ENCODE measurements at regions not wholly inside any gene's neighbourhood (a gene's known extent, or its start where the extent isn't known, plus 50 kb on each side); places are given as distances from the start of the nearest gene placed in this dataset.

DNA sequence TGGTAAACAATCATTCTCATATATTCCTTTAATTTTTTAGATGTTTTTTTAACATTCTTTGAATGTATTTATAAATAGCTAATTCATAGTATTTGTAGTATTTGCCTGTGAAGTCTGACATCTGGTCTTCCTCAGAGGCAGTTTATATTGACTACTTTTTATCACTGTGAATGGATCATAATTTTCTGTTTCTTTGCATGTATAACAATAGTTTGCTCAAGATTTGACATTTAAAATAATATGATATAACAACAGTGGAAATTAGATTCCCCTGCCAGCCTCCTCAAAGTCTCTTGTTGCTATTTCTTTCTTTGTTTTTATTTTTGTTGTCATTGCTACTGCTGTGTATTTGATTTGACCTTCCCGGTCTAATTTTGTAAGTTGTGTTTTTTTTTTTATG, 297.0 kb upstream of the PCDH20 start:
- Histone ChIP-seq H3K4me1 (ENCODE audit: control insufficient read depth in 1 of 2, insufficient read depth in 2 of 2, low read length in 2 of 2) (no peaks in the 10 kb centered on the region), H3K27me3 (ENCODE audit: insufficient read depth, low read length) (no peaks in the 10 kb centered on the region), H3K9me3 (ENCODE audit: insufficient read depth, low read depth, low read length) (no peaks in the 10 kb centered on the region), H3K4me3 (ENCODE audit: low read depth, low read length) (no peak overlapping the region), H3K27ac (ENCODE audit: low read depth, low read length) (no peak overlapping the region), H3K4me2 (ENCODE audit: low read length) (no peak overlapping the region), H3K4ac (ENCODE audit: low read depth, low read length) (no peak overlapping the region), H3K23ac (ENCODE audit: low read length) (no peak overlapping the region), H3K79me2 (ENCODE audit: control insufficient read depth, insufficient read depth, low read length, poor library complexity) (no peaks in the 10 kb centered on the region), H3K79me1 (ENCODE audit: low read length) (no peaks in the 10 kb centered on the region), H2BK5ac (ENCODE audit: low read depth, low read length, poor library complexity) (no peak overlapping the region), H2BK120ac (ENCODE audit: insufficient read depth, low read length, poor library complexity) (no peak overlapping the region), H2AK5ac (ENCODE audit: low read length) (no peak overlapping the region), H3K36me3 (ENCODE audit: control insufficient read depth in 1 of 2, insufficient read depth in 2 of 2, low read length in 2 of 2) (no peaks in the 10 kb centered on the region), H2BK12ac (ENCODE audit: low read length) (no peak overlapping the region), H4K12ac (ENCODE audit: low read depth, low read length) (no peak overlapping the region), H3K9ac (ENCODE audit: low read length) (no peak overlapping the region), H2AFZ (ENCODE audit: insufficient read depth, low read length, poor library complexity) (no peak overlapping the region), H4K8ac (ENCODE audit: low read depth, low read length) (no peak overlapping the region), H3K14ac (ENCODE audit: low read length) (no peak overlapping the region), H3K18ac (ENCODE audit: low read length) (no peak overlapping the region), H4K91ac (ENCODE audit: low read depth, low read length) (no peak overlapping the region)
- DNase-seq, result no peak
- no CpG with 5 or more reads among the region's 1 CpG for WGBS (ENCODE audit: extremely low coverage, insufficient coverage, insufficient read length)

DNA sequence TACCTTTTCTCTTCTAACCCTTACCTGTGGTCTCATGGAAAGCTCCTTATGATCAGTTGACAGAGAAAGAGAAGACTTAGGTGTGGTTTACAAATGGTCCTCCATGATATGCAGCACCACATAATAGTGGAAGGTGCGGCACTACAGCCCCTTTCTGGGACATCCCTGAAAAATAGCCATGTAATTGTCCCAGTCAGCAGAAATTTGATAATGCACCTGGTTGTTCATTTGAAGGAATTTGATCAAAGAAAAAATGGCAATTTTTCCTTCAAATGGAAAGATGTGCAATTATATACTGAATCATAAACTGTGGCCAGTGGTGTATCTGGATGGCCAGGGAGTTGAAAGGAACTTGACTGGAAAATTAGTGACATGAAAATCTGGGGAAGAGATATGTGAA, 293.6 kb upstream of the PCDH20 start:
- peaks cover 2% of the 10 kb centered on the region for H3K9me3 ChIP-seq (ENCODE audit: insufficient read depth, low read depth, low read length)
- WGBS (ENCODE audit: extremely low coverage, insufficient coverage, insufficient read length), result no CpG with 5 or more reads among the region's 1 CpG
- H4K8ac ChIP-seq (ENCODE audit: low read depth, low read length), result no peak overlapping the region

DNA sequence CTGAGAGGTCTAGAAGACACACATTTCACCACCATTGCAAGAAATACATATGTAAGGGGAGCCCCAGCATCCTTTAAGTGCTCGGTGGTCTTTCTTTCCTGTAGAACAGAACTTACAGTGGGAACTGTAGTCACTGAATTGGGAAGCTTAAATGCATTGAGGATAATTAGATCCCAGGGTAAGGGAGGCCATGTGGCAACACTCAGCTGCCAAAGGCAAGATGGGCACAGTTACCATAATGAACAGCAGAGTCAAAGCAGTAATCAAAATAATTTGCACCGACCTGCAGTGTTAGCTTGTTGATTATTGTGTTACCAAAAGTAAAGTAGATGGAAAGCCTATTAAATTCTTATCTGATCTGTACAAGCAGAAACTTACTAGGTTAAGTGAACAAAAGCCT, 291.2 kb upstream of the PCDH20 start:
- Histone ChIP-seq H4K8ac (ENCODE audit: low read depth, low read length) (no peak overlapping the region), H3K9ac (ENCODE audit: low read length) (no peak overlapping the region), H3K79me2 (ENCODE audit: control insufficient read depth, insufficient read depth, low read length, poor library complexity) (no peaks in the 10 kb centered on the region), H4K91ac (ENCODE audit: low read depth, low read length) (no peak overlapping the region), H2BK120ac (ENCODE audit: insufficient read depth, low read length, poor library complexity) (no peak overlapping the region), H3K79me1 (ENCODE audit: low read length) (no peaks in the 10 kb centered on the region), H3K27ac (ENCODE audit: low read depth, low read length) (no peak overlapping the region), H3K27me3 (ENCODE audit: insufficient read depth, low read length) (no peaks in the 10 kb centered on the region), H3K36me3 (ENCODE audit: control insufficient read depth in 1 of 2, insufficient read depth in 2 of 2, low read length in 2 of 2) (no peaks in the 10 kb centered on the region), H3K4me2 (ENCODE audit: low read length) (no peak overlapping the region), H3K23ac (ENCODE audit: low read length) (no peak overlapping the region), H3K4me1 (ENCODE audit: control insufficient read depth in 1 of 2, insufficient read depth in 2 of 2, low read length in 2 of 2) (no peaks in the 10 kb centered on the region), H3K14ac (ENCODE audit: low read length) (no peak overlapping the region), H2BK5ac (ENCODE audit: low read depth, low read length, poor library complexity) (no peak overlapping the region), H3K18ac (ENCODE audit: low read length) (no peak overlapping the region), H2AK5ac (ENCODE audit: low read length) (no peak overlapping the region), H2BK12ac (ENCODE audit: low read length) (no peak overlapping the region), H3K9me3 (ENCODE audit: insufficient read depth, low read depth, low read length) (peaks cover 3% of the 10 kb centered on the region), H3K4ac (ENCODE audit: low read depth, low read length) (no peak overlapping the region), H4K12ac (ENCODE audit: low read depth, low read length) (no peak overlapping the region), H2AFZ (ENCODE audit: insufficient read depth, low read length, poor library complexity) (no peak overlapping the region), H3K4me3 (ENCODE audit: low read depth, low read length) (no peak overlapping the region)
- DNase-seq, result no peak
- WGBS (ENCODE audit: extremely low coverage, insufficient coverage, insufficient read length), result no CpG with 5 or more reads among the region's 2 CpGs

More for the DNA sequence above, 293.6 kb upstream of the PCDH20 start:
- Histone ChIP-seq H3K4me2 (ENCODE audit: low read length) (no peak overlapping the region), H2BK5ac (ENCODE audit: low read depth, low read length, poor library complexity) (no peak overlapping the region), H3K79me2 (ENCODE audit: control insufficient read depth, insufficient read depth, low read length, poor library complexity) (no peaks in the 10 kb centered on the region), H3K27me3 (ENCODE audit: insufficient read depth, low read length) (no peaks in the 10 kb centered on the region), H2AFZ (ENCODE audit: insufficient read depth, low read length, poor library complexity) (no peak overlapping the region), H3K14ac (ENCODE audit: low read length) (no peak overlapping the region), H2BK12ac (ENCODE audit: low read length) (no peak overlapping the region), H3K36me3 (ENCODE audit: control insufficient read depth in 1 of 2, insufficient read depth in 2 of 2, low read length in 2 of 2) (no peaks in the 10 kb centered on the region), H3K4me1 (ENCODE audit: control insufficient read depth in 1 of 2, insufficient read depth in 2 of 2, low read length in 2 of 2) (no peaks in the 10 kb centered on the region), H4K12ac (ENCODE audit: low read depth, low read length) (no peak overlapping the region), H3K23ac (ENCODE audit: low read length) (no peak overlapping the region), H3K9ac (ENCODE audit: low read length) (no peak overlapping the region), H3K4me3 (ENCODE audit: low read depth, low read length) (no peak overlapping the region), H3K18ac (ENCODE audit: low read length) (no peak overlapping the region), H3K27ac (ENCODE audit: low read depth, low read length) (no peak overlapping the region), H3K4ac (ENCODE audit: low read depth, low read length) (no peak overlapping the region), H2AK5ac (ENCODE audit: low read length) (no peak overlapping the region), H2BK120ac (ENCODE audit: insufficient read depth, low read length, poor library complexity) (no peak overlapping the region), H4K91ac (ENCODE audit: low read depth, low read length) (no peak overlapping the region), H3K79me1 (ENCODE audit: low read length) (no peaks in the 10 kb centered on the region)
- no peak for DNase-seq

- Histone ChIP-seq H2BK12ac (ENCODE audit: low read length) (no peak overlapping the region), H3K4me2 (ENCODE audit: low read length) (no peak overlapping the region), H2BK120ac (ENCODE audit: insufficient read depth, low read length, poor library complexity) (no peak overlapping the region), H2AK5ac (ENCODE audit: low read length) (no peak overlapping the region), H3K4me1 (ENCODE audit: control insufficient read depth in 1 of 2, insufficient read depth in 2 of 2, low read length in 2 of 2) (no peaks in the 10 kb centered on the region), H3K4ac (ENCODE audit: low read depth, low read length) (no peak overlapping the region), H3K79me2 (ENCODE audit: control insufficient read depth, insufficient read depth, low read length, poor library complexity) (no peaks in the 10 kb centered on the region), H3K4me3 (ENCODE audit: low read depth, low read length) (no peak overlapping the region), H3K27ac (ENCODE audit: low read depth, low read length) (no peak overlapping the region), H3K18ac (ENCODE audit: low read length) (no peak overlapping the region), H3K9me3 (ENCODE audit: insufficient read depth, low read depth, low read length) (peaks cover 3% of the 10 kb centered on the region), H3K36me3 (ENCODE audit: control insufficient read depth in 1 of 2, insufficient read depth in 2 of 2, low read length in 2 of 2) (no peaks in the 10 kb centered on the region), H4K91ac (ENCODE audit: low read depth, low read length) (no peak overlapping the region), H4K12ac (ENCODE audit: low read depth, low read length) (no peak overlapping the region), H4K8ac (ENCODE audit: low read depth, low read length) (no peak overlapping the region), H3K79me1 (ENCODE audit: low read length) (no peaks in the 10 kb centered on the region), H2BK5ac (ENCODE audit: low read depth, low read length, poor library complexity) (no peak overlapping the region), H3K27me3 (ENCODE audit: insufficient read depth, low read length) (no peaks in the 10 kb centered on the region), H2AFZ (ENCODE audit: insufficient read depth, low read length, poor library complexity) (no peak overlapping the region), H3K23ac (ENCODE audit: low read length) (no peak overlapping the region), H3K9ac (ENCODE audit: low read length) (no peak overlapping the region), H3K14ac (ENCODE audit: low read length) (no peak overlapping the region)
- no peak for DNase-seq
- WGBS (ENCODE audit: extremely low coverage, insufficient coverage, insufficient read length), result no CpG with 5 or more reads among the region's 2 CpGs
These were observed 285.0 kb upstream of the PCDH20 start for GRCh38 chr13:61700620-61701019.
